Fibroblast of skin of right biceps (primary cell): ENCODE measurements at regions not wholly inside any gene's neighbourhood (a gene's known extent, or its start where the extent isn't known, plus 50 kb on each side); places are given as distances from the start of the nearest gene placed in this dataset.
"Not testable (repeated sequence)": the region's sequence is repeated elsewhere in the genome, so short reads cannot be mapped to it uniquely, and the experiment has no call there.

Experiments
- DNase-seq: peaks from one replicate; pipeline ENCODE4 v3.0.0-alpha.2; 2013

DNA sequence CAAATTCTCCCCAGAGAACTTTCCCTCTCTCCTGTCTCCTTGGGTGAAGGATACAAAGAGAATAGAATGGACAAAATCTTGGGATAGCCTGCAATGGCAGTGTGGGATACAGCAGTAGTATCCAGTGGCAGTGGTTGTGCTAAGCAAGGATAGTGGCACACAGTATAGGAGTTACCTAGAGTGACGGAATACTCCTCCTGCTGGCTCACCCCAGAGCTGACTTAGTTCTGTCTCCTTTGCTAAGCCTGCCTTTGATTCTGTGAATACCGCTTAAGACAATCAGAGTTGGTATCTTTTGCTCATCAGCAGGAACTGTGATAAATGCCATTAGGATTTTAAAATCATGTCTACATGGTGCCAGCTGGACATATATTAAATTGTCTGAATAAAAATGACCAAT, 404.3 kb downstream of the JRKL start:
- DNase-seq = no peak

DNA sequence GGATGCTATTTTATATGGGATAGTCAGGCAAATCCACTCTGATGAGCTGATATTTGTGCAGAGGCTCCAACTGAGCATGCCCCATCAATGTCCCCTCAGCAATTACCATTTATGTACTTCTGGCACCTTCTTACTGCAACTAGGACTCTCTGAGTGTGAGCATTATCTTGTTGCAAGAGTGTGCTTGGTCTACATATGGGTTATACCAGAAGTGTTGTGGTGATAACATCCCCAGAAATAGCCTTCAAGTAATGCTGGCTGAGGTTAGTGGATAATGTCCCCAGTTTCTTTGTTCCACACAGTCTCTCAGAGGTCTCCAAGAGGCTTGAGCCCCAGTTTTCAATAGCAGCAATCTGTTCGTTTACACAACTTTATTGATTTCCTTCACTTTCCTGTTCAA, 408.6 kb downstream of the JRKL start:
- DNase-seq = no peak

DNA sequence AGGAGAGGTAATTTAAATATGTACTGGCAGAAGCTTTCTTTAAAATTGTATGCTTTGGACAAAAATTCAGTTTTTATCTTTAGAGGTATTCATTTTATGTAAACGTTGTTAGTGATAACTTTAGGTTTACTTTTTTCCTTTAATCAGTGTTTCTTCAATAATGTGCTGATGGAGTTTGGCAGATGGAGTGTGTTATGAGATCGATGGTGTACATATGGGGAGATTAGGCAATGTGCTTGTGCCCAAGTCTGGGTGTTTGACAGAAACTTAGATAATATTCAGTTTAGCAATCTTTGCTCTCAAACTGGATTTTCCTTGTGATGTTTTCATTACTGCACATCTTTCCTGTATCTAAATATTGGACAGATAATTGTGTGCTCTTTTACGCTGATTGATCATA, 425.4 kb downstream of the JRKL start:
- DNase-seq = no peak

DNA sequence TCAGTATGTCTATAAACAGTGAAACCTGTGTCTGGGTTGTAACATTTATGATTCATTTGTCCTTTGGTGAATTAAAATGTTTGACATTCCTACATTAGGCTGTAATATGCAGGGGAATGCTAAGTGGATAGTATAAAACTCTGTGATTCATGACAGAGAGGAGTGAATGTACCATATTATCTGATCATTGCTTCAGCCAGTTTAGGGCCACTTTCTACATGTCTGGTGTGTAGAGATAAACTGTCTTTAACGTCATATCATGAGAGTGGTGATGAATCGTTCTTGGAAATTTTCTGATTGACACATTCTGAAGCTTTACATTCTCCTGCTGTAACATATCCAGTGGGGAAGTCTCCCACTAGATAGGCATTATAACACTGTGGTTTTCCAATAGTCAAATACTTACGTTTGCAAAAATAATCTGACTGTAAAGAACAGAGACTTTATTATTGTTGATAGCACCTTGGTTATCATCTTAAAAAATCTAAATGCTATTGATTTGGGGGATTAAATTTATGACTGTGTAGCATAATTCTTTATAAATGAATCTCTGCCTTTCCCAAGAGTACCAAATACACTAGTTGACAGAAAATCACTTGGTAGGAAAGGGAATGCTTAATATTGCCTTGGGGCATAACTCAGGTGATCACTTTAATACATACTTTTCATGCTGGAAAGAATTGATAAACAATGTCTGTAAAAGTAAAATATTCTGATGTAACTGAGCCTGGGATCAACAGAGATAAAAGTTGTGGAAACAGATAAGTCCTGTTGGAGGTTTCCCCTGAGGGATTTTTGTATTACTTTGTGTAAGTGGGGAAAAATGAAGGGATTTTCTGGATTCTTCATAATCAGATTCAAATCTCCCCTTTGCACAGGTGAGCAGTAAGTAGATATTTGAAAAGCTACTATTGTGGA, 427.9 kb downstream of the JRKL start:
- peak; percentile 58 for DNase-seq

DNA sequence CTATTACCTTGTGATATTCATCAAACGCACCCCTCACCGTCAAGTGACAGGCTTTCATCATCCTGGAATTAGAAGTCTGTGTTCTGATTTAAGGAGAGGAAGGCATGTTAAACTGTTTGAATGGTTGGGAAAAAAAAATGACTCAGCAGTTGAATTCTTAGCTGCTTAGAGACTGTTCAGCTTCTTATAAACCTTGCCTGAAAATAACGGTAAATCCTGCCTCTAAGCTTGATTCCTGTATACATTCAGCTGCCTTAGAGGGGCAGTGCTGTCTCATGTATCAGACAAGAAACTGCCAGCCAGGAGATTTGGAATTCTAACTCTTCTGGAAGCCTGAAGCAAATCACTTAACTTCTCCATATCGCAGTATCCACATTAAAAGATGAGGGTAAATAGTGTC, 437.4 kb downstream of the JRKL start:
- DNase-seq = peak; percentile 12

DNA sequence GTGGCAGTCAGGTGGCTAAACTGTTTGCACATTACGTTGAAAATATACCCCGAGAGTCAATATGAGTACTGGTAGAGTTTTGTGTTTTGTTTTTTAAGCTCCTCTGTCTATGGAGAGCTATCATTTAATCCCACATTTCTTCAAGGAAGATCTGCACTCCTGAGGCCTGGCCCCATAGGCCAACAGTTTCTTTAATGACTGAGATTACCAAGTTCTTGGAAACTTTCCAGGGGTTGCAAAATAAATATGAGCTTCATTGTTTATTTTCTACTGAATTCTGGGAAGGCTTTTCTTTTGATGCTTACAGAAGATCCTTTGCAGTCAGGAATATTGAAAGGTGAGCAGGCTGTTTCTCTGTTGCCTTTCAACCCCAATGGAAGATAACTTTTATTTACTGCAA, 452.0 kb downstream of the JRKL start:
- DNase-seq = no peak

DNA sequence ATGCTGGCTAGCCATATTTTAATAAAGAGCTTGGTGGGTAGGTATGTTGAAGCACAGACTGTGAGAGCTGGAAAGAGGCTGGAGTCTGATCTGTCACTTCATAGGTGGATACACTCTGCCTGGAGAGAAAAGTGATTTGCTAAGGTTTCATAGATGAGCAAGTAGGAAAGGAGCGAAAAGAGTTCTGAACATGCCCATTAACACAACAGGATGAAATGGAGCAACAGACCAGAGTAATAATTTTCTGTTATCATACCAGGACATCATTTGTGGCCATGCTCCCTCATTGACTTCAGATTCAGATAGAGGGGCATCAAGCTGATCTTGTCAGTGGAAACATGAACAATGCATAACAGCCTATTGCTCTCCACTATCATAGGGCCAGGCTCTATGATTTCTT, 452.9 kb downstream of the JRKL start:
- DNase-seq = no peak

DNA sequence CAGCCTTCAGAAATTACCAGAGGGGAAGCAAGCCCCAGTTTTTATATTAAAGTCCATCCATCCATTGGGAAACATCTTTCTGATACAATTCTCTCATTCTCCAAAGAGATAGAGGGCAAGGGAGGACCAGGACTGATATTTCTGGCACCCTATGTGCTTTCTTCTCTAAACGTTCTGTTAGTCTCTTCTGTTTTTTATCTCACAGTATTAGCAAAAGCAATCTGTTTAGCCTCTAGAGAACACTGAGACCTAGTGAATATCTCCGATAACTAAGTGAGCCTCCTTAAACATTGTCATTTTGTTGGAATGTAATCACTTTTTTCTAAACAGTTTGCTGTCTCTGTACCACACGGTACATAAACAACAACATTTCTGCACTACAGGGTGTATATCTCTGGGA, 464.6 kb downstream of the JRKL start:
- no peak for DNase-seq

DNA sequence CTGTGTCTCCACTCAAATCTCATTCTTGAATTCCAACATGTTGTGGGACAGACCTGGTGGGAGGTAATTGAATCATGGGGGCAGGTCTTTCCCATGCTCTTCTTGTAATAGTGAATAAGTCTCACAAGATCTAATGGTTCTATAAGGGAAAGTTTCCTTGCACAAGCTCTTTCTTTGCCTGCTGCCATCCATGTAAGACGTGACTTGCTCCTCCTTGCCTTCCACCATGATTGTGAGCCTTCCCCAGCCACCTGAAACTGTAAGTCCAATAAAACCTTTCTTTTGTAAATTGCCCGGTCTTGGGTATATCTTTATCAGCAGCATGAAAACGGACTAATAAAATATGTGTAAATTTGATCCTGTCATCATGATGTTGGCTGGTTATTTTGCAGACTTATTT, 471.9 kb downstream of the JRKL start:
- not testable (repeated sequence) for DNase-seq

DNA sequence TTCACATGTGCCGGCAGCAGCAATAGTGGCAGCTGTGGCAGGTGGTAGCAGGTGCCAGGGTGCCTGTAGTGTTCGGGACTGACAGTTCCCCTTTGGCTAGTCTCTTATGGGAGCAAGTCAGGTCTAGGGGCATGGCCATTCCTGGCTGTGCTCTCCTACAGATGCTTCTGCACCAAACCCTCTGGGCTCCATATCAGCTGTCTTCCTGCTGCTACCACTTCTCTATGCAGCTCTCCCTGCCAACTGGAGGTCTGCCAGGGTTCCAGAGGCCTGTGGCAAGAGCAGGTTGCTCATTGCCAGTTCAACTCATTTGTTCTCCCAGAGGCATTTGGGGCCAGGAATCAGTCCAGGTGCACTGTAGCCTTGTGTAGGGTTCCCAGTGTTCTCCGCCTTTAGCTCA, 473.7 kb downstream of the JRKL start:
- no peak for DNase-seq

DNA sequence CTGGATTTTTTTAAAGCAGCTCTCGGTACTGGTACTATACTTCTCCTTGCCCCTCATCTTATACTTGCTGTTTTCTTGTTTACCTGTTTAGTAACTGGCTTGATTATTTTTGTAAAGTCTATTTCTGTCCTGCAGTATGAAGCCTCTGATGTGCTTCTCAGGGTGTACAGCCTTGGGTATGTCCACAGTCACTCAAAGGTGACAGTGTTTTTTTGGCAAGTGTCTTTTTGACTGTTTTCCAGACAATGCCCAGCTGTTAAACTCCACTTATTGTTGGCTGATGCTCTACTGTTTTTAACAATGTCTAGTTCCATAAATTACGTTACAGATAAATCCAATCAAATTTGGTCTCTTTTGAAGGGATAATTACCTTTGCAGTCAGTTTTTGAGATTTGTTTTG, 475.2 kb downstream of the JRKL start:
- no peak for DNase-seq

DNA sequence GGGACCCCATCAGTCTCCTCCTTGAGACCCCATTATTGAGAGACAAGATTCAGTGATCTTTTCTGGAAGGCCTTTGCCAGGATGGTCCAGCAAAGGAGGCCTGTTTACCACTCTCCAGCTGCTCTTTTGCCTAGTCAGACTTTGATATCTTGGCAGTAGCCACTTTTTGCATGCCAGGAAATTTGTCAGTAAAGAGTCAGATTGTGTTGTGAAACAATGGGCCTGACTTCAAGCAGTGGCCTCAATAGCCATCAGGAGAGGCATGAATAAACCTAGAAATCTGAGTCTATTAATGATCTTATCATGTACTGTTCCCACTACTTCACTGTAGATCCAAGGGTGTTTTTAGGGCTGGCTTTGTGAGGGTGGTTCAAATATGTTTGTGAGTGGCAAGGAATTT, 479.4 kb downstream of the JRKL start:
- DNase-seq = no peak

DNA sequence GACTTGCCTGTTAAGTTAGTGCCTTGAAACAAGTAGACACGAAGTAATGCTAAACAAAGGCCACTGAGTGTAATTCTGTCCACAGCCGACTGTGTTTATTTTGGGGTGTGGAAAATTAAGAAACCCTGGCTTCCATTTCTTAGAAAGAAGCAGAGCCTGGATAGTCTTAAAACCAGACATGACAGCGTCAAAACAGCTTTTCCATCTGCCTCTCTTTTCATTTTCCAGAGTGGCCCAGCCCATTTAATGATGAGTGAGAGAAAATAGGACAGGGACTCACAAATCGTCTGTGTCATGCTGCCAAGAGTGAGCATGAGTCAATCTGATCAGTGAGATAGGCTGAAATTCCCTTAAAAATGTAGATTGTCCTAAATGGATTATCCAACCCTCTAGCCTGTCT, 485.9 kb downstream of the JRKL start:
- no peak for DNase-seq

DNA sequence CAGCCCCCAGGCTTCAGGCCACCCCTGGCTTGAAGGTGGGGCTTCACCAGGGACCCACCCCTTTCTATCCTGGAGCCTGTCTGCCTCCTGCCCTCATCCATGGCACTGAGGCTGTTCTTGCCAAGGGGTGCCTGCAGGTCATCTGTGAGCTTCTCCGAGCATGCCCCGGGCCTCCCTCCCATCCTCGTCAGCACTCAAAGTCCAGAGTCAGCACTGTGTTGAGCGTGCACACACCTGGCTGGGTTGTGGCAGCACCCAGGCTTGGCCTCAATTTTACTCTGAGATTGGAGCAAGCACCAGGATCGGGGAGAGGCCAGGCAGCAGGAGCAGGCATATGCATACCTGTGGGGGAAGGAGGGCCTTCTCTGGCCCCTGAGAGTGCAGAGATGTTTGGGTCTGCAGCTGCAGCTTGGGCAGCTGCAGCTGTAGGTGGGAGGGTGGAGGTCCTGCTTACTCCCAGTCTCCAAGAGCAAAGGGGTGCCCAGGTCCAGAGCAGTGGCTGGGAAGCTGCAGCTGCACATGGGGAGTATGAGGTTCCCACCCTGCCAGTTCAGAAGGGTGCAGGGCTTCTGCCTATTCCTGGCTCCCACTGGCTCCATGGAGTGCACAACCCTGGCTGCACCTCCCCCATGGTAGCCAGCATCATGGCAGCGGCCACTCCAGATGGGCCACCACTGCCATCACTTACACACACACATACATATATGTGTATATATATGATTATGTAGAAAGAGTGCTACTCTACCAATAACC, 488.7 kb downstream of the JRKL start:
- no peak for DNase-seq

DNA sequence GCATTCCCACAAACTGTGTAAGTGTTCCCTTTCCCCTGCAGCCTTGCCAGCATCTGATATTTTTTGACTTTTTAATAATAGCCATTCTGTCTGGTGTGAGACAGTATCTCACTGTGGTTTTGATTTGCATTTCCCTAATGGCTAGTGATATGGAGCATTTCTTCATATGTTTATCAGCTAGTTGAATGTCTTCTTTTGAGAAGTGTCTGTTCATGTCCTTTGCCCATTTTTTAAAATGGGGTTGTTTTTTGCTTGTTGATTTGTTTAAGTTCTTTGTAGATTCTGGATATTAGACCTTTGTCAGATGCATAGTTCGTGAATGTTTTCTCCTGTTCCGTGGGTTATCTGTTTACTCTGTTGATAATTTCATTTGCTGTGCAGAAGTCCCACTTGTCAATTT, 492.8 kb downstream of the JRKL start:
- not testable (repeated sequence) for DNase-seq

DNA sequence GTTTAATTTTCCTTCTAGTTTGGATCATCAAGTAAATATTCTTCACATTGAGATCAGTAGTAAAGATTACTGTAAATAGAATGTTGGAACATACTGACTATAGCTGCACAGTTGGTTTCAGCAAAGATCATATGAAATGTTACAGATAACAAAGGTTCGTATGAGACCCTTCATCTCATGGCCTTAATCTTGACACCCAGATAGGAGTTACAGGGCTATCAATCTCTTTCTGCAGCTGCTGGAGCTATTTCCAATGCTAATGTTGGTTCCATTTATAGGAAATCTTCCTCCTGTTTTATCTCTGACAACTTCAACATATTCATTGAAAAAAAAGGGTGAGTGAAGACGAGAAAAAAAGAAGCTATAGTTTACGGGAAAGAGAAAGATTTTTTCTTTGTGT, 495.6 kb downstream of the JRKL start:
- no peak for DNase-seq

DNA sequence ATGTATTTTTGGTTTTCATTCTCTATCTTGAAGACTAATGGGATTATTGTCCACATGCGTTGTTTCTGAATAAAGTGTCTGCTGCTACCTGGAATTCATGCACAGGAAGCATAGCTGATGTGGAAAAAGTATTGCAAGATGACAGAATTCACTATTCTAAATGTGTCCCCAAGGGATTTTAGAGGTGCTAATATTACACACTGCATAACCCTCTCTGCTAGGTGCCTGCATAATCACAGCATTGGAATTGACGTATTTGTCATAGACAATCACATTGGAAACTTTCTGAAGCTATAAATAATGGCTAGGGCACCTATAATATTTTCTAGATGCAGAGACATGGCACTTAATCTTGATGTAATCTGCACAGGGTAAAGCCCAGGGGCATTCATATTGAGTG, 496.1 kb downstream of the JRKL start:
- no peak for DNase-seq

DNA sequence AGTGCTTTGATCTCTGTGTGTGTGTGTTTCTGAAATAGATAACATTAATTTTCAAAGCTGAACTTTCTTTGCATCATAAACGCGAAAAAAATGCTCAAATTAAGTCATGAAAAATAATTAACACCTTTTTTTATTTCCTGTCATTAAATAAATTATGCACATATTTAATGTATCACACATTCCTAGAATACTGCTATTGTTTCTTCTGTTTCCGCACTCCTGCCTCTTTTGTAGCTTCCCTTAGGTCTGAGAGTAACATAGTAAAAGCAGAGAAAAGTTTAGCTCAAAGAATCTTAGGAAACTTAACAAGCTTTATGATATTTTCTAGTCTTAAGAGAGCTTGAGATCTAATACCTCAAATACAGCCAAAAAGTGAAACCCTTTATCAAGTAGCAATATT, 504.2 kb downstream of the JRKL start:
- no peak for DNase-seq

DNA sequence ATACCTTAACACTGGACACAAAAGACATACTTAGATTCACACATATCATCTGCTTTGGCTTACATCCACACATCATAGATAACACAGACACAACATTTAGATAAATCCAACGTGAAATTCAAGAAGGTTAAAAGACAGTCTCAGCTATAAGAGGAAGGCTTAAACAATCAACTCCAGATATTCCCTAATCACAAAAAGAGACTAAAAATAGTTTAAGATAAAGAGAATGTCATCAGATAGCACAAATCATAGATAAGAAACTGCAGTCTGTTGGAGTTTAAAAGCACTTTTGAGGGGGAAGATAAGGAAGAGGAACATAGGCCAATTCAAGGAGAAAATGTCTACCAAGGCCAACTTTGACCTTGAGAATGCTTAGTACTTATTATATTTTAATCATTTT, 504.8 kb downstream of the JRKL start:
- no peak for DNase-seq

DNA sequence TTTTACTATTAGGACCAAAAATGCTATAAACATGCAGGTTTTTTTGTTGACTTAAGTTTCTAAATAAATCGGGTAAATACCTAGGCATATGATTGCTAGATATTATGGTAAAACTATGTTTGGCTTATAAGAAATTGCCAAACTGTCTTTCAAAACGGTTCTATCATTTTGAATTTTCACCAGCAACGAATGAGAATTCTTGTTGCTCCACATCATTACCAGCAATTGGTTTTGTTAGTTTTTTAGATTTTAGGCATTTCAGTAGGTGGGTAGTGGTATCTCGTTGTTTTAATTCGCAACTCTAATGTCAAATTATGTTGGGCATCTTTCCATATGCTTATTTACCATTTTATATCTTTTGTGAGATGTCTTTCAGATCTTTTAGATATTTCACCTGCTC, 510.2 kb downstream of the JRKL start:
- DNase-seq = no peak

DNA sequence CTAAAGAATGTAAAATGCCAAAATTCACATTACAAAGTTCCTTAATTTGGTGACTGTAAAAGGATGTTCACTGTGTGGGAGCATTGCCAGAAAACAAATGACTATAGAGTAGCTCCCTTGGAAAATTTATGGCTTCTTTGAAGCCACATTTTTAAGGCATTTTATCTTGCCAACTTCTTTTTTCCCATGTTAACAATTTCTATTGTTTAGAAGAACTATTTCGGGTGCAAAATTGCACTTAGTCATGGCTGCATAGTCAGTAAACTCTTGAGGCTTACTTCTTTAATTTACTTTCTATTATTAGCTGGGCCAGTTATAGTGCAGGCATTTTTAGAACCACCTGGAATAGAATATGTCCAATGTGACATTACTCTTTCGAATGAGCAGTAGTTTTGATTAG, 515.3 kb downstream of the JRKL start:
- DNase-seq = no peak

DNA sequence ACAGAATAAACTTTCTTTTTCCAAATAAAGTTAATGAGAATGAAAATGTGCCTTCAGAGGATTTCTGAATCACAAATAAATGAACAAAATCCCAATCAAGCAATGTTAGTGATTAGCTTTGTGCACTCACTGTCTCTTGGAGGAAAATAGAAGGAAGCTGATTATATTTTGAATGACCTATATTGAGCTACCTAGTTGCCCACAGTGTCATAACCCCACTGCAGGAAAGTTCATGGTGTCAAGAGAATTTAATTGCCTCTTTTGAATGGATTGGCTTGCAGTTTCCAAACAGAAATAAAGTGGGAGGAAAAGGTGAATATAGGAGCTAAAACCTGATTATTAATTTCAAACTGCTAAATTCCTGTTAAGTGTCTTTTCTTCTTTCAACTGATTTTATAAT, 515.9 kb downstream of the JRKL start:
- DNase-seq = no peak

DNA sequence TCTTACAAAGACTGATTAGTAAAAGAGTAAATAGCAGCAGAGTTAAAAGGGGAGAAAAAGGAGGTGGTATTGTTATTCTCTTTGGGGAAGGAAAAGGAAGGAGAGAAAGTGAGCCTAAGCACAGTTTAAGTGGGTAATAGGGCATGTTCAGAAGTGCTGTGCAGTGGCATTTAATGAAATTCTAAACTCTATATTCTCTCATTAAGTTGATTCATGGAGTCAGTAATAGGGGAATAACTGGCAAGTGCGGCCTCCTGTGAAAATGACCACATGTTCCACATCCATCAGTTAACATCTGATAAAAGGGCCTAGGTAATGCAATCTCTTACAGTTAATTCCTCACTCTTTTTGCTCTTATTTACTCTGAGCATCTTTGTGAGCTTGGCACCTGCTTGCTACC, 516.7 kb downstream of the JRKL start:
- DNase-seq = no peak

DNA sequence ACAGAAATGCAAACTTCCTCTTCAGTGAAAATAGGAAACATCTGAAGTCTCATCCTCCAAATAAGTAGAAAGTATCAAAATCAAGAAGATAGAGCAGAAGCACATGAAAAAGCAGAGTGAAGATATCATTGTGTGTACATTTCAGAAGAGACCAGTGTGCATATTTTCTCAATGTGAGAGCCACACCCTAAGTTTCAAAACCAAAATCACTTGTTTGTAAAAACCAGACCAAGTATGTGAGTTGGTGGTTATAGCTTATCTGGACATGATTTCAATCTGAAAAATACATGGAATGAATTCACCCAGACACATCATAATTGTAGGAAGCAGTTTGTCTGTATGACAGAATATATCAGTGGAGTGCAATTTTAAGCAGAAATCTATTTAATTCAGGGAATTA, 536.0 kb downstream of the JRKL start:
- no peak for DNase-seq

DNA sequence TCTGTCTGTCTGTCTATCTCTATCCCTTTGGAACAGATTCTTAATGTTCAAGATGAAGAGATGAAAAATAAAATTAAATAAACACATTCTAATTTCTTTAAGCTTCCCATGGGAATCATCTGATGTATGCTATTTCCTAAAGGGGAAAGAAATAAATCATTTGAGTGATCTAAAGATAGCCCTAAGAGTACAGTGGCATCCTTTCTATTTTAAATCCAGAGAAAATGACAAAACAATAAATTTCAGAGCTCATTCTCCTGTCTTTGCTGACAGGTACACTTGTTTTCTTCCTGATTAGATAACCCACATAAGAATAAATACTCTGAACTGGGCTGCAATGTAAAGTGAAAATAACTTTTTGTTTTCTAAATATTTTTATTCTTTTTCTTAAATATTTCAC, 550.4 kb downstream of the JRKL start:
- no peak for DNase-seq
